Erythroblast (primary cell): ENCODE measurements at regions not wholly inside any gene's neighbourhood (a gene's known extent, or its start where the extent isn't known, plus 50 kb on each side); places are given as distances from the start of the nearest gene placed in this dataset.

Experiments
- GATA1 ChIP-seq: IDR thresholded peaks from 2 replicates; pipeline ENCODE4 v1.6.1; 2011; ENCODE audit warnings: low read depth, mild to moderate bottlenecking, control low read depth, low read length, moderate library complexity
- POLR2A ChIP-seq: IDR thresholded peaks from 2 replicates; pipeline ENCODE4 v1.6.1; 2011; ENCODE audit warnings: mild to moderate bottlenecking, low read length

DNA sequence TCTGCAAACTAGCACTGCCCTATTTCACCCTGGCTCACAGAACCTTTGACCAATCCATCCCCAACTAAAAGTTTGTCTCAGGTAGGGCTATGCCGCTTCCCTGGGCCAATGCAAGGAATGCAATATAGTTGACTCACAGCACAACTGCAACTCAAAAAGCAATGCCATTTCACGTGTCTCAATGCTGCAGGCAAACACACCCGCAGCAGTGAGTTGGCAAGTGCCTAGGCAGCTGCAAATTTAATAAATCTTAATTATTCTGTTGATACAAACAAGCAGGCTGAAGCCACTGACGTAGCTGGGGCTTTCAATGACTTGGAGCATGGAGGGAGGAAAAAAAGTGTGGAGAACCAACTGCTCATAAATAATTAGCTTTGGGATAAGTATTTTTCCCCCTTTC lies 87.9 kb downstream of the SYNE3 start:
- TF ChIP-seq POLR2A (no peak), GATA1 (no peak)
